Activated CD8-positive, alpha-beta T cell treated with anti-CD3 and anti-CD28 coated beads, Interleukin-2, amount 10 ng/mL, durations not matched to agents 7 days and 5 days (primary cell): ENCODE measurements at regions not wholly inside any gene's neighbourhood (a gene's known extent, or its start where the extent isn't known, plus 50 kb on each side); places are given as distances from the start of the nearest gene placed in this dataset.
"Not testable (repeated sequence)": the region's sequence is repeated elsewhere in the genome, so short reads cannot be mapped to it uniquely, and the experiment has no call there.

ENCODE experiments used
- ATAC-seq: fragments of 150-1000 bp; cut with Tn5 transposase; one replicate; pipeline ENCODE4 v1.10.0; 2021; ENCODE audit warnings: moderate library complexity
- CTCF ChIA-PET: fragments of 350-600 bp; sonication (Branson Sonifier 250); formaldehyde crosslinking; loops from one replicate; lab custom pipeline; 2021; ENCODE audit warnings: antibody characterized with exemption; lab: Charles Lee
- POLR2A ChIA-PET: fragments of 350-600 bp; sonication (Branson Sonifier 250); formaldehyde crosslinking; loops from one replicate; lab custom pipeline; 2021; ENCODE audit warnings: antibody characterized with exemption; lab: Charles Lee
- DNase-seq: peaks from one replicate; pipeline ENCODE4 v3.0.0-alpha.2; 2020
- H3K27ac Mint-ChIP-seq: one replicate; pipeline ENCODE4 v1.8.0; 2021; ENCODE audit warnings: mild to moderate bottlenecking, mixed read lengths
- H3K27me3 Mint-ChIP-seq: one replicate; pipeline ENCODE4 v1.8.0; 2021; ENCODE audit warnings: low read depth, mixed read lengths
- H3K36me3 Mint-ChIP-seq: one replicate; pipeline ENCODE4 v1.8.0; 2021; ENCODE audit warnings: low read depth, mixed read lengths
- H3K4me1 Mint-ChIP-seq: one replicate; pipeline ENCODE4 v1.8.0; 2021; ENCODE audit warnings: low read depth, mixed read lengths
- H3K4me3 Mint-ChIP-seq: one replicate; pipeline ENCODE4 v1.8.0; 2021; ENCODE audit warnings: mild to moderate bottlenecking, mixed read lengths
- H3K9me3 Mint-ChIP-seq: one replicate; pipeline ENCODE4 v1.8.0; 2022; ENCODE audit warnings: mixed read lengths; ENCODE audit not compliant: insufficient read depth

- Mint-ChIP-seq H3K36me3 (no peaks in the 10 kb centered on the region), H3K27me3 (no peaks in the 10 kb centered on the region), H3K27ac (no peak overlapping the region), H3K4me3 (no peak overlapping the region), H3K4me1 (no peaks in the 10 kb centered on the region), H3K9me3 (no peaks in the 10 kb centered on the region)
- CTCF ChIA-PET, result no interaction called here
- POLR2A ChIA-PET, result no interaction called here
- DNase-seq, result no peak
- no peak for ATAC-seq
These were observed 82.9 kb upstream of the MARCKS start for GRCh38 chr6:113774127-113774825.

- H3K27me3 Mint-ChIP-seq, result no peaks in the 10 kb centered on the region
- ATAC-seq (no peak), DNase-seq (no peak)
- H3K9me3 Mint-ChIP-seq, result no peaks in the 10 kb centered on the region
- no peaks in the 10 kb centered on the region for H3K36me3 Mint-ChIP-seq
- no peak overlapping the region for H3K27ac Mint-ChIP-seq
- no peaks in the 10 kb centered on the region for H3K4me1 Mint-ChIP-seq
- no peak overlapping the region for H3K4me3 Mint-ChIP-seq
- ChIA-PET CTCF (no interaction called here), POLR2A (no interaction called here)
These were observed 80.1 kb upstream of the MARCKS start for GRCh38 chr6:113776998-113777397.

DNA sequence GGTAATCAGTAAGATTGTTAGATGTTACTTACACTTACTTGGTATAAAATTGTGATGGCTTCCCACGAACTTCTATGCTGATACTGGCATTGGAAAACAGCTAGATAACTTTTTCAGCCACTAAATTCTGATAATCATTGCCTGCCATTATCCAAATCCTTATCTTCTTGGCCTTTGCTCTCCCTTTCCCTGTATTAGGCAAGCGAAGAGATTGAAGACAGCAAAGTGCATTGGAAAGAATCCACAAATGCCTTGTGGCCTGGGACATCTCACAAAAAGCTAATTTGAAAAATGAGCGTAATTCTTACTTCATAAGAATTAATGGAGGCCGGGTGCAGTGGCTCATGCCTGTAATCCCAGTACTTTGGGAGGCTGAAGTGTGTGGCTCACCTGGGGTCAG lies 79.5 kb upstream of the MARCKS start:
- Mint-ChIP-seq H3K4me3 (no peak overlapping the region), H3K27me3 (no peaks in the 10 kb centered on the region), H3K4me1 (no peaks in the 10 kb centered on the region), H3K27ac (no peak overlapping the region), H3K36me3 (no peaks in the 10 kb centered on the region), H3K9me3 (no peaks in the 10 kb centered on the region)
- ChIA-PET POLR2A (no interaction called here), CTCF (no interaction called here)
- DNase-seq (no peak), ATAC-seq (no peak)

DNA sequence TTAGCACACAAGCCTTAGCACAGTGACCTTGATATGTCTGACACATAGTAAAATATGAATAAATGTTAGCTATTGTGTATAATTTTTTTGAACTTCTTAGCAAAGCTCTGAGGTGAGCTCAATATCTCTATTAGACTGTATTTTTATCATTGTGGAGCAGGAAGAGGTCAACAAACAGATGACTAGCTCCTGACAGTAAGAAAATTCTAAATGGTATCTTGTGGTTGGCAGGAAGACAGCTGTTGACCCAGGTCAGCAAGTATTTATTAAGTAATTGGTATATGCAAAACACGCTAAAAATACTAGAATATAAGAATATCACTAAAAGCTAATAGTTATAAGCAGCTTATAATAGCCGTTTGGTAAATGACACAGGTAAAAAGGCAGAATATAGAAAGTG lies 77.5 kb upstream of the MARCKS start:
- H3K27me3 Mint-ChIP-seq, result no peaks in the 10 kb centered on the region
- H3K36me3 Mint-ChIP-seq, result no peaks in the 10 kb centered on the region
- no peak for ATAC-seq
- DNase-seq, result no peak
- H3K9me3 Mint-ChIP-seq, result no peaks in the 10 kb centered on the region
- POLR2A ChIA-PET, result no interaction called here
- H3K4me1 Mint-ChIP-seq, result no peaks in the 10 kb centered on the region
- H3K27ac Mint-ChIP-seq, result no peak overlapping the region
- H3K4me3 Mint-ChIP-seq, result no peak overlapping the region
- CTCF ChIA-PET, result interaction anchor here (1.2 kb wide), 1 partner anchor 11 kb away, joined by 3 read pairs; no protein-coding TSS in a partner anchor

- DNase-seq (no peak), ATAC-seq (no peak)
- no peak overlapping the region for H3K27ac Mint-ChIP-seq
- no peaks in the 10 kb centered on the region for H3K27me3 Mint-ChIP-seq
- CTCF ChIA-PET, result no interaction called here
- no peaks in the 10 kb centered on the region for H3K9me3 Mint-ChIP-seq
- POLR2A ChIA-PET, result no interaction called here
- H3K4me3 Mint-ChIP-seq, result no peak overlapping the region
- no peaks in the 10 kb centered on the region for H3K36me3 Mint-ChIP-seq
- H3K4me1 Mint-ChIP-seq, result no peaks in the 10 kb centered on the region
These were observed 74.5 kb upstream of the MARCKS start for GRCh38 chr6:113782636-113783035.

DNA sequence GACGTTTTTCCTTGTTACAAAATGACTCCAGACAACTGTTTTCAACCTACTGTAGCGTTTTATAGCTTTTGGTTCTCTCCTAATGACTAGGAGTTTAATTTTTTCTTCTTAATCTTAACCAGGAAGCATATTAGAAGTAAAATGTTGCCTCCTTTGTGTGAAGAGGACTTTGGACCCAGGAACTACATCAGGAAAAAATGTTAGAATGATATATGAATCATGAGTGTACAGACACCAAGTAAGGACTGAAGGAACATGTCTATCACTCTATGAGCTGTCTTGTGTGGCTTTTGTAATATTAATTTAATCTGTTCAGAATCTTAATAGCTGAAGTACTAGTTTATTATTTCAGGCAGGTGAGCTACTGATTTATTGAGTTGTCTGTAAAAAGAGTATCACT lies 71.0 kb upstream of the MARCKS start:
- ChIA-PET CTCF (no interaction called here), POLR2A (no interaction called here)
- no peaks in the 10 kb centered on the region for H3K36me3 Mint-ChIP-seq
- H3K4me3 Mint-ChIP-seq, result no peak overlapping the region
- H3K4me1 Mint-ChIP-seq, result no peaks in the 10 kb centered on the region
- no peak for ATAC-seq
- DNase-seq, result no peak
- H3K27ac Mint-ChIP-seq, result no peak overlapping the region
- H3K9me3 Mint-ChIP-seq, result no peaks in the 10 kb centered on the region
- H3K27me3 Mint-ChIP-seq, result no peaks in the 10 kb centered on the region

- no peak overlapping the region for H3K4me3 Mint-ChIP-seq
These were observed 68.6 kb upstream of the MARCKS start for GRCh38 chr6:113788586-113788985.

GRCh38 chr6:113791225-113791624 lies 65.9 kb upstream of the MARCKS start:
- H3K4me1 Mint-ChIP-seq, H3K9me3 Mint-ChIP-seq, POLR2A ChIA-PET, H3K27ac Mint-ChIP-seq, H3K36me3 Mint-ChIP-seq, H3K4me3 Mint-ChIP-seq, H3K27me3 Mint-ChIP-seq, DNase-seq, ATAC-seq: not testable (repeated sequence)
- CTCF ChIA-PET, result interaction anchor here (1.1 kb wide), 1 partner anchor 11 kb away, joined by 3 read pairs; no protein-coding TSS in a partner anchor

More at GRCh38 chr6:113788586-113788985, 68.6 kb upstream of the MARCKS start:
- H3K27ac Mint-ChIP-seq, result no peak overlapping the region
- no peaks in the 10 kb centered on the region for H3K9me3 Mint-ChIP-seq
- POLR2A ChIA-PET, result no interaction called here
- H3K4me1 Mint-ChIP-seq, result peaks cover 3% of the 10 kb centered on the region
- no peaks in the 10 kb centered on the region for H3K27me3 Mint-ChIP-seq
- H3K36me3 Mint-ChIP-seq, result no peaks in the 10 kb centered on the region
- ATAC-seq (no peak), DNase-seq (no peak)
- CTCF ChIA-PET, result no interaction called here

- H3K4me3 Mint-ChIP-seq, H3K27me3 Mint-ChIP-seq, ATAC-seq, H3K36me3 Mint-ChIP-seq, DNase-seq, H3K4me1 Mint-ChIP-seq, POLR2A ChIA-PET, H3K9me3 Mint-ChIP-seq, CTCF ChIA-PET, H3K27ac Mint-ChIP-seq: not testable (repeated sequence)
These were observed 61.8 kb upstream of the MARCKS start for GRCh38 chr6:113795371-113795770.

DNA sequence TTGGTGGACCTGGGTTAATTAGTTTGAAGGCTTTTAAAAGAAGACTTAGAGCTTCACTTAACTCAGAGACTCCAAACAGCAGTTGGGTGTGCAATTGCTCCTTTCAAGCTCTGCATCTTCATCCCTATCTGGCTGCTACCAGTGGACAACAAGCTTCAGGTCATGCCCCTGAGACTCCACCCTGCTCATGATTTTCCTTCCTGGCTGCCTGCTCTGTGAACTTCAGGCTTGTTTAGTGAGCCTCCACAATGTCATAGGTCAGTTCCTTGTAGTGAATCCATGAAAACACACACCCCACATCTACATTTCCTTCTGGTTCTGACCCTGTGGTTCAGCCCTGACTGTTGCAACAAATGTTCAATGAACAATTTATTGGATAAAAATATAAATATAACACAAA lies 61.1 kb upstream of the MARCKS start:
- ATAC-seq, result no peak
- ChIA-PET POLR2A (no interaction called here), CTCF (no interaction called here)
- Mint-ChIP-seq H3K27me3 (peaks cover 4% of the 10 kb centered on the region), H3K4me1 (peaks cover 3% of the 10 kb centered on the region), H3K4me3 (no peak overlapping the region), H3K27ac (no peak overlapping the region), H3K36me3 (no peaks in the 10 kb centered on the region), H3K9me3 (no peaks in the 10 kb centered on the region)
- DNase-seq, result no peak

DNA sequence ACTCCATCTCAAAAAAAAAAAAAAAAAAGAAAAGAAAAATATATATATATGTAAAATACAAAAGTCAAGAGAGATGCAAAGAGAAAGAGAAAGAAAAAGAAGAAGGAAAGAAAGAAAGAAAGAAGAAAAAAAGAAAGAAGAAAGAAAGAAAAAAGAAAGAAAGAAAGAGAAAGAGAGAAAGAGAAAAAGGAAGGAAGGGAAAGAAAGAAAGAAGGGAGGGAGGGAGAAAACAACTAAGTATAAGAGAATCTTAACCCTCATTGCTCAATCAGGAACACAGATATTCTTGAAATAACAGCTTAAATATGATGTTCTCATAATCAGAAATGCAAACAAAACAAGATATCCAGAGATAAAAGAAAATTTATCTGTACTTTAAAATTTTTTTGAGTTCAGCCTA lies 54.4 kb upstream of the MARCKS start:
- no peak overlapping the region for H3K4me3 Mint-ChIP-seq

DNA sequence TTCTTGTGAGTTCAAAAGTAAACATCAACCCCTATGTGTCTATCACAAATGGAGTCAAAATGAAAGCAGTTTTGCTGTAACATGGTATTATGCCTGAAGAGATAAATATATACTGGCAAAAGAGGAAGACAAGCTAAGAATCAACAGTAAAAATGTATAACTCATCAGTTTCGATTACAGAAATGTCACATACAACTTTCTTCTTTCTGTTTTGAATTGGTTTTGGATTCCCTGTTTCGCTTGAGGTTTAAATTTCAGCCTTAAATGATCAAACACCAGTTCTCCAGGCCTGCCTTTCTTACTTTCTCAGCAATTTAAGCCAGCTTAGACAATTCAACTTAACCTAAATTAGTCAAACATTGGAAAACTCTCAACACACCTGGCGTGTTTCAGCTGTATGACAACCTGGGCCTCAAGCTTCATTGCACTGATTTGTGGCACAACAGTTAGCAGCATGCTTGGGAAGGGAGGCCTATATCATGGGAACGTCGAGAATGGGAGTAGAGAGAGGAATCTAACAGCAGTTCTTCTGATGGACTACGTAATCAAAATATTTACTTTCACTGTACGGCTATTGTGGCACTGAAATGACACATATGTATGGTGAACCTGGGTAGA lies 51.9 kb upstream of the MARCKS start:
- Mint-ChIP-seq H3K9me3 (no peaks in the 10 kb centered on the region), H3K36me3 (no peaks in the 10 kb centered on the region), H3K27me3 (peaks cover 4% of the 10 kb centered on the region), H3K27ac (no peak overlapping the region), H3K4me1 (no peaks in the 10 kb centered on the region), H3K4me3 (no peak overlapping the region)
- DNase-seq, result no peak
- ATAC-seq, result no peak
- ChIA-PET CTCF (no interaction called here), POLR2A (no interaction called here)

More for the DNA sequence above, 54.4 kb upstream of the MARCKS start:
- DNase-seq (no peak), ATAC-seq (no peak)
- H3K27ac Mint-ChIP-seq, result no peak overlapping the region
- H3K27me3 Mint-ChIP-seq, result peaks cover 4% of the 10 kb centered on the region
- ChIA-PET POLR2A (no interaction called here), CTCF (no interaction called here)
- no peaks in the 10 kb centered on the region for H3K4me1 Mint-ChIP-seq
- no peaks in the 10 kb centered on the region for H3K9me3 Mint-ChIP-seq
- H3K36me3 Mint-ChIP-seq, result no peaks in the 10 kb centered on the region
